MCF 10A (cell line): ENCODE measurements at regions not wholly inside any gene's neighbourhood (a gene's known extent, or its start where the extent isn't known, plus 50 kb on each side); places are given as distances from the start of the nearest gene placed in this dataset.

Experiments used
- BruUV-seq: library from RNA; stranded (reverse); fragments of 400-500 nt; replicated peaks from 2 replicates; lab custom pipeline; 2021; lab: Mats Ljungman, UMichigan
- CTCF ChIA-PET: fragments of 300-600 bp; sonication (Branson Sonifier 250); formaldehyde crosslinking; extraction: SDS; loops from one replicate; lab custom pipeline; 2021; ENCODE audit warnings: antibody characterized with exemption, inconsistent platforms; lab: Yijun Ruan, JAX
- POLR2A ChIA-PET: fragments of 300-600, 350-650 bp; sonication (Branson Sonifier 250); formaldehyde crosslinking; extraction: SDS; loops from one replicate; lab custom pipeline; 2020; ENCODE audit warnings: antibody characterized with exemption, inconsistent platforms; lab: Yijun Ruan, JAX
- DNase-seq: peaks from one replicate; pipeline ENCODE4 v3.0.0-alpha.2; 2018; ENCODE audit not compliant: unreplicated experiment
- H3K27ac Mint-ChIP-seq: one replicate; pipeline ENCODE4 v1.8.0; 2022; ENCODE audit warnings: mild to moderate bottlenecking, low read depth, mixed read lengths; ENCODE audit not compliant: unreplicated experiment
- H3K27me3 Mint-ChIP-seq: one replicate; pipeline ENCODE4 v1.8.0; 2022; ENCODE audit warnings: mixed read lengths; ENCODE audit not compliant: insufficient read depth, unreplicated experiment
- H3K36me3 Mint-ChIP-seq: one replicate; pipeline ENCODE4 v1.8.0; 2022; ENCODE audit warnings: mild to moderate bottlenecking, moderate library complexity, mixed read lengths; ENCODE audit not compliant: insufficient read depth, unreplicated experiment
- H3K4me1 Mint-ChIP-seq: one replicate; pipeline ENCODE4 v1.8.0; 2022; ENCODE audit warnings: mixed read lengths; ENCODE audit not compliant: insufficient read depth, unreplicated experiment
- H3K4me3 Mint-ChIP-seq: one replicate; pipeline ENCODE4 v1.8.0; 2022; ENCODE audit warnings: mild to moderate bottlenecking, moderate library complexity, mixed read lengths; ENCODE audit not compliant: unreplicated experiment
- H3K9me3 Mint-ChIP-seq: one replicate; pipeline ENCODE4 v1.8.0; 2022; ENCODE audit warnings: mixed read lengths; ENCODE audit not compliant: unreplicated experiment
- CTCF ChIP-seq: fragments of 200-600 bp; IDR thresholded peaks from one replicate; pipeline ENCODE4 v1.8.0; 2022; ENCODE audit warnings: antibody characterized with exemption, mild to moderate bottlenecking; ENCODE audit not compliant: unreplicated experiment
- intact Hi-C: fragments of 100-400 bp; cut with micrococcal nuclease; formaldehyde crosslinking; loops from 2 replicates; pipeline ENCODE4 v1.14.1; 2022

GRCh38 chr2:204277226-204277625 lies 268.0 kb upstream of the PARD3B start:
- POLR2A ChIA-PET, result no interaction called here
- no peaks in the 10 kb centered on the region for H3K27me3 Mint-ChIP-seq
- H3K27ac Mint-ChIP-seq, result no peak overlapping the region
- DNase-seq, result no peak
- H3K9me3 Mint-ChIP-seq, result no peaks in the 10 kb centered on the region
- no peak for TF ChIP-seq CTCF
- H3K36me3 Mint-ChIP-seq, result no peaks in the 10 kb centered on the region
- CTCF ChIA-PET, result interaction anchor here (0.6 to 3.9 kb wide), 2 partner anchors 17 to 140 kb away, joined by 3 to 29 read pairs; no protein-coding TSS in a partner anchor
- intact Hi-C loops, result no loop called here
- no peaks in the 10 kb centered on the region for H3K4me1 Mint-ChIP-seq
- no peak overlapping the region for H3K4me3 Mint-ChIP-seq
- BruUV-seq, result no TSS peak

- Mint-ChIP-seq H3K27me3 (no peaks in the 10 kb centered on the region), H3K9me3 (no peaks in the 10 kb centered on the region), H3K4me1 (no peaks in the 10 kb centered on the region), H3K36me3 (no peaks in the 10 kb centered on the region), H3K27ac (no peak overlapping the region), H3K4me3 (no peak overlapping the region)
- DNase-seq, result no peak
- no peak for TF ChIP-seq CTCF
- no TSS peak for BruUV-seq
- POLR2A ChIA-PET, result no interaction called here
- intact Hi-C loops, result no loop called here
- CTCF ChIA-PET, result interaction anchor here (0.6 to 3.9 kb wide), 4 partner anchors 18 to 1670 kb away, joined by 3 to 29 read pairs (median 4); no protein-coding TSS in a partner anchor
Measured at GRCh38 chr2:204278454-204278853, 266.8 kb upstream of the PARD3B start.

DNA sequence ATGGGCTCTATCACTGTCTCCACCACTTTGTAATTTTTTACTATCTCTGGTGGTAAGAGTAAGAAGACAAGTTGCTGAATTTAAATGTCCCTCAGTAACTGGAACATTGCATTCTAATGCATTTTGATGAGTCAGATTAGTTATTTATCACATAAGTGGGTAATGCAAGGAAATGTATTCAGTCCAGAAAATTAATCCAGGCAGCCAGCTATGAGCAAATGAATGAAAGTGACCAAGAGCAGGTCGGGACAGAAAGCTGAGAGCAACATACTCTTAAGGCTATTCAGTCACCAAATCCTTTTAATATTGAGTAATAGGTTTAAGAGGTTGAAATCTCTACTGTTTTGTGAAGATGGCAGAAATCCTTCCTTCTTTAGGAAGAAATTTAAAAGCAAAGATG lies 265.5 kb upstream of the PARD3B start:
- TF ChIP-seq CTCF, result no peak
- Mint-ChIP-seq H3K36me3 (no peaks in the 10 kb centered on the region), H3K27me3 (no peaks in the 10 kb centered on the region), H3K4me3 (no peak overlapping the region), H3K9me3 (no peaks in the 10 kb centered on the region), H3K4me1 (no peaks in the 10 kb centered on the region), H3K27ac (no peak overlapping the region)
- ChIA-PET POLR2A (no interaction called here), CTCF (interaction anchor here (0.6 to 3.9 kb wide), 3 partner anchors 19 to 501 kb away, joined by 3 to 29 read pairs (median 5); no protein-coding TSS in a partner anchor)
- no peak for DNase-seq
- intact Hi-C loops, result no loop called here
- BruUV-seq, result no TSS peak

DNA sequence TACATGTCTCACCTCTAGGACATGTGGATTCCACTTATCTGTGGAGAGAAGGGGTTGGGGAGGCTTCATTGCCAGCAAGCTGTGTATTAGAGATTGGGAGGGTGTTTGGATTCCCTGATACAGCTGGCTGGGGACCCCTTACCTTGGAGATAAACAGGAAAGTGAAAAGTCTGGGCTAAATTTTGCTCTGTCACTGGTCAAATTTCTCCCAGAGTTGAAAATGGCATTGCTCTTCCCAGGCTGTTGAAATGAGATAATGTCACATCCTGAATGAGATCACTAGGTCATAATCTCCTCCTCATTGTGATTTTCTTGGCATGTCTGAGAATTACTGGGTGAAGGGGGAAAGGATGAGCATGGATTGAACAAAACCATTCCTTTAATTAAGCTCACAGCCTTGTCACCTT lies 265.0 kb upstream of the PARD3B start:
- H3K27me3 Mint-ChIP-seq, result no peaks in the 10 kb centered on the region
- no peak for TF ChIP-seq CTCF
- no peaks in the 10 kb centered on the region for H3K4me1 Mint-ChIP-seq
- H3K36me3 Mint-ChIP-seq, result no peaks in the 10 kb centered on the region
- H3K27ac Mint-ChIP-seq, result no peak overlapping the region
- no peak for DNase-seq
- no TSS peak for BruUV-seq
- ChIA-PET CTCF (no interaction called here), POLR2A (no interaction called here)
- intact Hi-C loops, result no loop called here
- H3K9me3 Mint-ChIP-seq, result no peaks in the 10 kb centered on the region
- no peak overlapping the region for H3K4me3 Mint-ChIP-seq
